RCC 7860 (cell line): ENCODE measurements at regions not wholly inside any gene's neighbourhood (a gene's known extent, or its start where the extent isn't known, plus 50 kb on each side); places are given as distances from the start of the nearest gene placed in this dataset.

Experiments used
- DNase-seq: peaks from one replicate; pipeline ENCODE4 v3.0.0-alpha.2; 2015; ENCODE audit warnings: low spot score
- FAIRE-seq: peaks from 2 replicates; lab custom pipeline; 2012; peaks lifted over from hg19 to GRCh38; lab: Jason Lieb, UNC

DNA sequence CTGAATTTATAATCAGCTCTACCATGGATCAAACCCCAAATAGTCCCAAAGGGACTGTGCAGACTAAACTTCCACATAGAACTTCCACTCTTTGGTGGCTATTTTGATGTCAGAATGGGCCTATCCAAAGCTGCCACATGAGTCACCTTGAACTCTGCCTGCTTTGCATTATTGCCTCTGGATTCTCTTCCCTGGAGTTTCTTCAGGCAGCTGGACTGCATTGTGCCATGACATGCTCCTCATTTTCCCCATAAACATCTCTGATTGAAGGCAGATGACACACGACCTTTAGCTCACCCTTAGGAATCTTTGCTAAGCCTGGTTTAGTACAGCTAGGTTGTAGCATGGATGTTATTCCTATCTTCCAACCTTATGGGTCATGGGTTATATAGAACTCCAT is 251.7 kb downstream of the FZD1 start:
- FAIRE-seq (no peak), DNase-seq (no peak)

DNA sequence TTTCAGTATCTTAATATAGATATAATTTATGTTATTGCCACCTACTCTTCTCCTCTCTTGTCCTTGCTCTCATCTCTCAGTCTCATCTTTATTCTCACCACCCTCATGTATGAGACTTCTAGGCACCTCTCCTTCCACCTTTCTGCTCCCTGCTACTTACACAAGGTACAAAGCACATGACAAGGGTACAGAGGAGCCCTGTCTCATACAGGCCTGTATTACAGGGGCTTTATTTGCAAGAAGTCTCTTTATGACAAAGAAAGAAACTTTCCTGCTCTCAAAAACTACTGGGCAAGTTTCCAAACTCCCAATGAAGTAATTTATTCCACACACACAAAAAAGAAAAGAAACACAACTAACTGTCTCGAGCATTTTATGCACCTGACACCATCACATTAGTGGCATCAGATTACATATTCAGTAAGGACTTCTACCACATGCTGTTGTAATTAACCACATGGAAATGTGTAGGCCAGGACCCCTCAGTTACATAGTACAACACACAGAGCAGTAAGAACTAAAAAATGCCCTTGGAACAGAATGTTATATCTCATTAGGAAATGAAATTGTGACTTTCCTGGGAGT is 253.1 kb downstream of the FZD1 start:
- DNase-seq (no peak), FAIRE-seq (no peak)

DNA sequence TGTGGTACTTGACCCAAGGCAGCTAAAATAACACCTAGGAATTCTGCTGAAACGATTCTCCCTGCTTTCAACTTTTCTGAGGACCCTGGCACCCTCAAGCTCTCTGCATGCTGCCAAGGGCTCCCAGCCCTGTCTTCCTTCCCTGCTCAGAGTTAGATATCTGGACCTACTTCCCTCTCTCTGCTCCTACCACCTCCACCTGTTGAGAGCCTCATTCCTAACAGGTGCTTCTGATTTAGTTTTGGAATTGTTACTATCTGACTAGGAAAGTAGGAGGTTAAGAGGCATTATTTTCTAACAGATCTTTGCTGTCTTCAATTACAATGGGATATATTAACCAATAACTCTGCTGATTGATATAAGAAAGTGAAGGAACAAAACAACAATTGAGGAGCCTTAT is 253.8 kb downstream of the FZD1 start:
- DNase-seq: no peak
- no peak for FAIRE-seq

DNA sequence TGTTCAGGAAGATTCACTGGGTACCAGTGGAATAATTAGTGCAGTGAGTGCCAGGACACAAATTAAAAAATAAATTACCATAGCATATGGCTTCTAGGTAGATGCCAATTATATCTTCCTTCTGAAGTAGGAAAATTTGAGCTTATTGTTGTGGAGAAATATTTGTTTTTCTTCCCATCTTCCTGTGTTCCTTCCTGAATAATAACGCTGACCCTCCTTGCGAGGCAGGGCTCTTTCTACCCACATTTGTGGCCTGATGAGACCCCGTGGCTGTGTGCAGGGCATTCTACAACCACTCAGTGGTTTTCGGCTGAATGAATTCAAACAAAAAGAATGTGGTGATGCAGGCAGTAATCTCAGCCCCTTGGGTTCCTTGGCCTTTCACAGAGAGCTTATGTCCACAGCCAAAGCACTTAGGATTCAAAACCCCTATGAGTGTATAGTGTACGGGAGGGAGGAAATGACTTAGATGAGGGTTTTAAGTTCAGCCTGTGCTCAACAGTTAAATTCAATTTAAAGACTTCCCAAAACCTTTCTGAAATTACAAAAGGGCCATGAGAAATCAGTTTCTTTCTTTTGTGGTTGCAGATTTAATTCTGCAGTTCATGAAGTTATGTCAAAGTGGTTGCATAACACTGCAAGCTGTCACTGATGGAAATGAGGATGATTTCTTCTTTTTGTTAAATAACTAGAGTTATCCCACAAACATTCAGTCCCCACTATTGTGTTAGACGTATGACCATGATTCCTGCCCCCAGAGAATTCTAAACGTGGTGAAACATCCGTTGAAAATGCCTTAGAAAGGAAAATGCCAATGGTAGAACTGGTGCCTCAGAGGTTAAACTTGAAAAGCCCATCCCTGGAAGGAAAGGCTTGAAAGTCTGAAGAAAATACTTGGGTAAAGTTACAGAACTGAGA is 255.3 kb downstream of the FZD1 start:
- no peak for DNase-seq

DNA sequence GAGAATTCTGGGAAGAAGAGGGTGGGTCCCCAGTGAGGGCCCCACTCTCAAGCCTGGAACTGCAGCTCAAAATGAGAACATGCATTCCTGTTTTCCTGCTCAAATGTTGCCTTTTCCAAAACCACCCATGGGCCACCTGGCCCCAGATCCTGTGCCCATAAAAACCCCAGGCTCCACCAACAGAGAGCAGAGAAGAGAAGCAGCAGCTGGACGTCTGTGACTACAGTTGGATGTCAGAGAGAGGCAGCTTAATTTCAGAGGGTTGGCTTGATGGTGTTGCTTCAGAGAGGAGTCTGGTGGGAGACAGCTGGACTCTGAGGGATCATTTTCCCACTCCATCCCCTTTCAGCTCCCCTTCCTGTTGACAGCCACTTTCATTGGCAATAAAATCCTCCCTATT is 256.4 kb downstream of the FZD1 start:
- DNase-seq (no peak), FAIRE-seq (no peak)

More for the DNA sequence above, 255.3 kb downstream of the FZD1 start:
- FAIRE-seq: no peak

DNA sequence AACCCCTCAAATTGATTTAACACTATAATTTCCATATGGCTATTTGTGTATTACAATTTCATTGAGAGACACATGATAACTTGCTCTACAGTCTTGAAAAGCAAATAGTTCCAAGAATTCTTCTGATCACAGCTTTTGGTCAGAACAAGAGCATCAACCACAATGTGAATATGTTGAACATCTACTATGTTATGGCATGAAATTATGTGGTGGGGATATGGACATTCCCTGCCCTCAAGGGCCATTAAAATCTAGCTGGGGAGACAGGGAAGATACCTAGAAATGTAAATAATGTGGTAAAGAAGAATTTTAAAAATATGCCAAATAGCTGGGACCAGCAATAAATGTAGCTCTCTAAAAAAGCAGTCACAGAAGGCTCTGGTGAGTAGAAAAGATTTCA is 262.2 kb downstream of the FZD1 start:
- DNase-seq (no peak), FAIRE-seq (no peak)

DNA sequence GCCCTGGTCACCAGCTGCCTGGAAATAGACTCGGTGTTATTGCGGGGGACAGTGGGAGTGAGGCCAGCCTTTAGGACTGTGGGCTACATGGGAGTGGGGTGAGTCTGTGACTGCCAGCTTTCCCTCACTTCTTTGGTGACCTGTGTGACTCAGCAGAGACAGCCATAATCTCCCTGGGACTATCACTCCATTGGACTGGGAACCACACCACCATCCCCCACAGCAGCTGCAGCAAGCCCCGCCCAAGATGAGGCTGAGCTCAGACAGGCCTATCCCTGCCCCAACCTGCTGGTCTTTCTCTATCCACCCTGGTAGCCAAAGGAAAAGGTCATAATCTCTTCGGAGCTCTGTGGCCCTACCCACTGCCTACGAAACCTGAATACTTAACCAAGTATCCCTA is 263.2 kb downstream of the FZD1 start:
- DNase-seq (no peak), FAIRE-seq (no peak)

DNA sequence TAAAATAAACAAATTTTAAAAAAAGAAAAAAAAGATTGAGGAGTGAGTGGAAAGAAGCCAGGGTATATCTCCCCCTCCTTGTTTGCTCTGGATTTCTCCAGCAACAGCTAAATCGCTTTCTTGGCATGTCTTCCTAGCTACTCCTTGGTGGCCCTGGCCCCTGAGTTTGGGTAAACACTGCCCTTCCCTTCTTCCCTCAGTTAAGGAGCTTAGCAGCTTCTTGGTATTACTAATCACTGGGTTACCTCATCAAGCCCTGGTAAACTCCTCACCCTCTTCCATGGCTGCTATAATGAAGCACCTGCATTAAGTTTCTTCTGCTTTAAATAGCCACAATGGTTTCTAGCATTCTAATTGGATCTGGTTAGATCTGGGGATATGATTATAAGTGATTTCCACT is 269.8 kb downstream of the FZD1 start:
- DNase-seq (no peak), FAIRE-seq (no peak)

DNA sequence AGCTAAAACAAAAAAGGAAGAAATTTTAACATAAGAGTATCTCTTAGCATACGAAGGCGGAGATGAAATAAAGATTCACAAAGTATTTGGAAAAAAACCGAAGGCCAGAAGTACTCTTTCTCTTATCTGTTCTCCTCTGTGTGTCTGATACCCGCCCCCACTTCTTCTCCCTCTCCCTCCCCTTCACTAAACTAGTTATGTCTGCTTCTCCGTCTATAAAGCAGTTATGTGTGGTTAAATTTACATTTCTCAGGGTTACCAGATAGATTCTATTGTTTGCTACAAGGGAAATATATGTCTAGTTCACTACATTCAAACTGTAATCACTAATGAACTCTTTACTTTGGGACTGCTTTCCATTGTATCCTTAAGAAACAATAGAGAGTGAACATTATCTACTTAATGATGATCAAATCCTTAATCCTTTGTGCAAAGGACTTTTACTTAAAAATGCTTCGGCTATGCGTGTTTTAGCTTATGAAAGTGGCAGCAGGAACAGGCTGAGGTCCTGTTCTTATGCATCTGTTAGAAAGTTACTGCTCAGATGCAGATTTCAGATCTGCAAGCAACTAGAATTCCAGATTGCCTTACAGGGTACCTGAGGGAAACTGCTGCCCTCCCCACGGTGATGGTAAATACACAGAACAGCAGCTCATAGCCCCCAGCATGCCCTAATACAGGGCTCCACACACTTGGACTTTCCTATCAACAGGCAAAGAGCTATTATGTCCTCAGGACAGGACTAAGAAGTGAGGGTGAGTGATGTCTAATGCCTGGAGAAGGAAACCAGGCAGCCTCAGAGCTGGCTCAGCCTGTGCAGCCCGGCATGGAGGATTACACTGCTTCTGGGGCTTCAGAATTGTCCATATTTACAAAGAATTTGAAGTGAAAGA is 273.3 kb downstream of the FZD1 start:
- DNase-seq: no peak
- no peak for FAIRE-seq

DNA sequence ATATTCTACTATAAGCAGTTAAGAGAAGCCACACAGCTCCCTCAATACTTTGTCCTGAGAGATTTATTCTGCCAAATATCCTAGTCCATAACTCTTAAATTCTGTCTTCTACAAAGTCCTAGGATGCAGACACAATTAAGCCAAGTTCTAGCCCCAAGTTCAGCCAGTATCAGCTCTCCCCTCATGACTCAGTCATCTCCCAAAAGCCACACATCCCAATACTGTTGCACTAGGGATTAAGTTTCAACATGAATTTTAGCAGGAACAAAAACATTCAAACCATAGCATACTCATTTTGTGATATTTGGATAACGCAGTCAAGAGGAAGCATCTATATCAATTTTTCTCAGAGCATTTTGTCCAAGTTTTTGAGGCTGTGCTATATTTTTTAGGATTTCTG is 277.4 kb downstream of the FZD1 start:
- FAIRE-seq (no peak), DNase-seq (no peak)

DNA sequence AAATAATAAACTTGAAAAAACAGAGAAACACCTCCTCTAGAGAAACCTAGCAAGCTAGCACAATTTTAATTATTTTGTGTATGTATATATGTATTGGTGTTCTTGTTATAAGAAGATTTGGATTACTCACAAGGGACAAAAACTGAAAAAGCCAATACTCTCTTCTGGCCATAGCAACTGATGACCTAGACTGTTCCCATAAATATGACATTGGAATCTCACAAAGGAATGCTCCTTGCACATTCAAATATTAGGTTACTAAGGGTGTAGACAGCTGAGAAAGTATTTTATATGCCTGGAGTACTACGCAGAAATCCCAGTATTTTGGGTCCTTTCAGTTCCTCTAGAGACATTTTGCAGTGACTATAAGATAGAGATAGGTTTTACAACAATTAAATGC is 279.4 kb downstream of the FZD1 start:
- no peak for FAIRE-seq

DNA sequence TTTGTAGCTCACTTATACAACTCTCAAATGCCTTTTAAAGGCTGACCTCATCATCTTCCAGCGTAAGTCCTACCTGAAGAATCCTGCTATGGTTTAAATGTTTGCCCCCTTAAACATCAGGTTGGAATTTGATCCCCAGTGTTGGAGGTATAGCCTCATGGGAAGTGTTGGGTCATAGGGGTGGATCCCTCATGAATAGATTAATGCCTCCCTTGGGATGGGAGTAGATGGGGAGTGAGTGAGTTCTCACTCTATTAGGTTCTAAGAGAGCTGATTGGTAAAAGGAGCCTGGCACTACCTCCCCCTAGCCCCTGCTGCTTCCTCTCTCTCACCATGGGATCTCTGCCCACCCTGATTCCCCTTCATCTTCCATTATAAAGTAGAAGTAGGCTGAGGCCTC is 285.6 kb downstream of the FZD1 start:
- FAIRE-seq: no peak

More for the DNA sequence above, 279.4 kb downstream of the FZD1 start:
- DNase-seq: no peak

DNA sequence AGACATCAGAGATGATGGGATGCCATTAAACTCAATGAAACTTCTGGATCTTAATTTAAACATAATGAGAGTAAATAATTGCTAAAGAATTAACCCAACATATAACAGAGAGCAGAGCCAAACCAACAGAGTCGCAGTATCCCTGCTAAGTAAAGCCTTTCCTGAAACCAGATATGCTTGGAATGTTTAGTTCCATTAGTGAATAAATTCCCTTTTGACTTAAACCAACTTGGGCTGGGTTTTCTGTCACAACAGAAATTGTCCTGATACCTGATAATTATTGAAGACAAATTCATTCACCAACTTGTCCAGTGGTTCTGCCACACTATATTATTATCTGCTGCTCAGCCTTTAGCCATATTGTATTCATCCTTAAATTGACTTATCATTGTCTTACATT is 286.7 kb downstream of the FZD1 start:
- FAIRE-seq: no peak
- DNase-seq: no peak

More for the DNA sequence above, 285.6 kb downstream of the FZD1 start:
- no peak for DNase-seq

DNA sequence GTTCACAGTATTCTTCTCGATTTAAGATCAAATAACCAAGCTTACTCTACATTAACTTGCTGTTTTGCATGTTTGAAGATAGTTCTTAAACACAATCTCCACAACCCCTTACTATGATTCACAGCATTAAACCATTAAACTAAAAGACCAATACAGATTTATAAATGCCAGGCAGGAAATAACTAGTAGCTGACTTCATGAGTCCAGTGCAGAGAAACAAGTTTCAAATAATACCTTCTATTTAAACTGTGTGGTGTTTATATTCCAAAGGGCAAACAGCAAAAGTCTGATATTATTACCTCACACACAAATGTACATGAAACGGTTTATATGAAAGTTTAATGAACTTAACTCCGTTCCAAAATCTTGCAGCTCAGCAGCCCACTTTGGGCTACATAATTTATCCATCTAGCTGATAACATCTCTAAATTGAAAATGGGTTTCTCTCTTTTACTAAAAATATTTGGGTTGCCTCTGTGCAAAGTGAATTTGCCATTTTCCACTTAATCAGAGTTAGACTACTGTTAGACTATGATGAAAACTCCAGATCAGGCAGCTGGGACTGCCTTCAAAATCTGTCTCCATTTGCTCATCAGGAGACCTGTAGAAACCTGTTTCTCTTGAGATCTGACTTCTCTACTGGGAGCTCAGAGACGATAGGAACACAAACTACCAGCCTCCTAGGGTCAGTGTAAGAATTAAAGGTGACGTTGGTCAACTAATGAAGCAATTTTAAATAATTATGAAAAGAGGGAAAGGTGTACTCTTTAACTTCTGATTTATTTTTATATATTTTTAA is 287.3 kb downstream of the FZD1 start:
- DNase-seq (no peak), FAIRE-seq (no peak)

DNA sequence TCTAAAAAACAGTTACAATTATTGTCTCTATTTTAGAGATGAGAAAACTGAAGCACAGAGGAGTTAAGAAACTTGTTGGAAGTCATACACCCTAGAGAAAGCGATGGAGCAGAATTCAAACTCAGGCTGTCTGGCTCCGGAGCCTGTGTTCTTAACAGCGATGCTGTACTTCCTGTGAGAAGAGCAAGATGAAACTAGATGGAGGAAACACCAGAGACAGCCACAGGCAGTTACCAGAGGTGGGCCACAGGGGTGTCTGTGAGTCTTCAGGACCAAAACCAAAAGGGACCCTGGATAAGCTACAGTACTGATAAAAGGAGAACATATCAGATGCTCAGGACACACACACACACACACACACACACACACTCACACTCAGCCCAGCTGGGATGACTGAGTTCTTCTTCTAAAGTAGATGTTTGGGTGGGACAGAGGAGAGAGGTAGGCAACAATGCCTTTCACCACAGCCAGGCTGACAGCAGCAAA is 289.2 kb downstream of the FZD1 start:
- DNase-seq: no peak
- FAIRE-seq: no peak

DNA sequence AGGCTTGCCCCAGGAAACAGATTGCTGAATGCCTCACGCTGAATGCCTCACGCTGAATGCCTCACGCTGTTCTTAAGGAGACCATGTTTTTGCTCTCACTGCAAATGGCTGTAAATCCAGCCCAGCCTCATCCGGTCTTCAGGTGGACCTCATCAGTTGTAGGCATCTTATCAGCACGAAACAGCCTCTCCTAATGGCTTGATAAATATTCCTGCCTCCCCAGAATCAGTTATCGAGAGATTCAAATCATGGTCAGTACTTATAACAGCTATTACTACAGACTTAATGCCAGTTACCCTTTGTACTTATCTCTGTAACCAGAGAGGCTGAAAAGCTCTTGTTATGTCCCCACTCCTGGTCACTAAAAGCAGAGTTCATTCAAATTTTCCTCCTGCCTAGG is 290.6 kb downstream of the FZD1 start:
- no peak for FAIRE-seq

DNA sequence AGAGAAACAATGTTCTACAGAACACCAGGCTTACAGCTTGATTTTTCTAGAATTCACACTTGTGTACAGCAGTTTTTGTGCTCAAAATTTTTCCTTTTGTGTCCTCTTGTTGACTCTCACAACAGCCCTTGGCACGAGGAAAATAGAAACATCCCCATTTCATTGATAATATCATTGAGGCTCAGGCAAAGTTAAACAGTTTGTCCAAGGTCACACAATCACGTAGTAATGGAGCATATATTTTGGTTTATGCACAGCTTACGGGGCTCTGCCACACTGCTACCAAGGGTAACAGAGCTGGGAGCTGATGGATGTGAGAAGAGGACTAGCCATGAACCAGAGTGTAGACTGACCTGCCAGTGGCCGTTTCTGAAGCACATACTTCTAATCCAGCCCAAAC is 292.0 kb downstream of the FZD1 start:
- DNase-seq (no peak), FAIRE-seq (no peak)

More for the DNA sequence above, 290.6 kb downstream of the FZD1 start:
- no peak for DNase-seq

DNA sequence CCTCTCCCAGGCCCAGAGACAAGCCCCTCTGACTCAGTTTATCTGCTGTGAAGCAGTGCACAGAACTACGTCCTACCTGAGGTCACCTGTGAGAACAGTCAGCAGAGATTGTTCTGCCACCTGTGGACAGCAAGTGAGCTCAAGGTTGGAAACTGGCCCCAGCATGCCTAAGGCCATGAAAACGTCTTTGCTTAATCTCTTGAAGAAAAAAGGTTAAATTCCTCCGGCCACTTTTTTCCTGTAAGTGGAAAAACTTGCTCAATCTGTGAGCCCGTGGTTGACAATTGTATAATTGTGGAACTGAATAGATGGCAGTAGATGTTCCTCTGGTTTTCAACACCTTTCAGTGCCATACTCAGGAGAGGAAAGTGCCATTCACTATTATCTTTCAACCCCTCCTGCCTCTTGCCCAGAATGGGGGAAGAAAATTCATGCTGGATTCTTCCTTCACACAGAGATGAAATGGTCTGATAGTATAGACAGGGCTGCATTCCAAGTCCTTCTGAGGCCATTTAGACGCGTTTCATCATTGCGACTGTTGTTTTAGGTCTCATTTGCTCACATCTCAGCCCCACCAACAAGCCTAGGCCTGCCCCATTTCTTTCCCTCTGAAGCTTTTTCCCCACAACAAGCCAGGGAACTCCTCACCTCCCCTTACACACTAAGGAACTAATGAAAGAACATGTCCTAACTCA is 292.9 kb downstream of the FZD1 start:
- DNase-seq: no peak
- no peak for FAIRE-seq

DNA sequence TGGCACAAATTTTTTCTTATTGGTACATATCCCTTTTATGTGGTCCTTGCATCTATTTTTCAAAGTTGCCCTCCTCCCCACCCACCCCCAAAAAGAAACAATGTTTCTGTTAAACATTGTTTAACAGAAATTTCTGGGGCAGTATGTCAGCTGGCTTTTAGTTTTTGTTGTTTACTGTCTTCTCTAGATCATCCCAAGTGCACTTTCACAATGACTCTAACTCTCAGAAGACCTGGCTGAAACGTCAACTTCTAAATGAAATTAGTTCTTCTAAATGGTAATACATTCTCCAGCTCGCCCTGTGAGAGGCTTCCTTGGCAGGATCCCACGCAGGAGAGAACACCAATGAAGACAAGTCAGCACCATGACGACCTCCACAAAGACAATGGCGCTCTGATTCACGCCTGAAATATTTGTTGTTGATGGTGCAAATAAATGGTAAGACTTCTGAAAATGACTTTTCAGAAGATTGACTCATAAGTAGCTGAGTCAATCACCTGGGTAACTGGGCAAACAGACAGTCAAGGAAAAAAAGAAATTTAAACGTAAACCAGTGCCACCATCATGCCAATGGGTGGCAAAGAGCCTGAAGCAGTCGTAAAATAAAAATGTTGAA is 293.7 kb downstream of the FZD1 start:
- peak; percentile 99 for DNase-seq
- peak; percentile 96 for FAIRE-seq
